RWPE2 (cell line): ENCODE measurements at regions not wholly inside any gene's neighbourhood (a gene's known extent, or its start where the extent isn't known, plus 50 kb on each side); places are given as distances from the start of the nearest gene placed in this dataset.

Experiments
- ATAC-seq: fragments of 200-7000 bp; cut with Tn5 transposase; 3 replicates; pipeline ENCODE4 v1.9.1; 2021; ENCODE audit warnings: low read depth
- DNase-seq: peaks from one replicate; pipeline ENCODE4 v3.0.0-alpha.2; 2020; ENCODE audit warnings: low spot score
- H3K27ac ChIP-seq: fragments of 450-650 bp; 2 replicates; pipeline ENCODE4 v1.5.1; 2017; ENCODE audit warnings: mild to moderate bottlenecking; ENCODE audit not compliant: poor library complexity, severe bottlenecking
- H3K27me3 ChIP-seq: fragments of 250-450 bp; sonication (Bioruptor Pico); 2 replicates; pipeline ENCODE4 v1.5.1; 2021; ENCODE audit warnings: mild to moderate bottlenecking, moderate library complexity; ENCODE audit not compliant: insufficient read depth, poor library complexity, severe bottlenecking
- H3K36me3 ChIP-seq: fragments of 250-450 bp; sonication (Bioruptor Pico); 2 replicates; pipeline ENCODE4 v1.5.1; 2020; ENCODE audit warnings: low read depth, mild to moderate bottlenecking, moderate library complexity
- H3K4me1 ChIP-seq: fragments of 250-450 bp; sonication (Bioruptor Pico); 2 replicates; pipeline ENCODE4 v1.5.1; 2021; ENCODE audit warnings: mild to moderate bottlenecking, moderate library complexity; ENCODE audit not compliant: insufficient read depth, poor library complexity, severe bottlenecking
- H3K4me3 ChIP-seq: fragments of 250-450 bp; sonication (Bioruptor Pico); 2 replicates; pipeline ENCODE4 v1.5.1; 2021; ENCODE audit warnings: mild to moderate bottlenecking, moderate library complexity; ENCODE audit not compliant: severe bottlenecking
- H3K9me3 ChIP-seq: fragments of 250-450 bp; sonication (Bioruptor Pico); 2 replicates; pipeline ENCODE4 v1.5.1; 2021; ENCODE audit warnings: mild to moderate bottlenecking, moderate library complexity; ENCODE audit not compliant: severe bottlenecking
- CTCF ChIP-seq: fragments of 450-650 bp; IDR thresholded peaks from one replicate; pipeline ENCODE4 v1.5.1; 2017; ENCODE audit warnings: mild to moderate bottlenecking, moderate library complexity; ENCODE audit not compliant: poor library complexity, severe bottlenecking

DNA sequence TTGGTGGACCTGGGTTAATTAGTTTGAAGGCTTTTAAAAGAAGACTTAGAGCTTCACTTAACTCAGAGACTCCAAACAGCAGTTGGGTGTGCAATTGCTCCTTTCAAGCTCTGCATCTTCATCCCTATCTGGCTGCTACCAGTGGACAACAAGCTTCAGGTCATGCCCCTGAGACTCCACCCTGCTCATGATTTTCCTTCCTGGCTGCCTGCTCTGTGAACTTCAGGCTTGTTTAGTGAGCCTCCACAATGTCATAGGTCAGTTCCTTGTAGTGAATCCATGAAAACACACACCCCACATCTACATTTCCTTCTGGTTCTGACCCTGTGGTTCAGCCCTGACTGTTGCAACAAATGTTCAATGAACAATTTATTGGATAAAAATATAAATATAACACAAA is 61.1 kb upstream of the MARCKS start:
- Histone ChIP-seq H3K4me3 (no peak overlapping the region), H3K9me3 (no peaks in the 10 kb centered on the region), H3K4me1 (no peaks in the 10 kb centered on the region), H3K27ac (no peak overlapping the region), H3K27me3 (no peaks in the 10 kb centered on the region), H3K36me3 (no peaks in the 10 kb centered on the region)
- no peak for TF ChIP-seq CTCF
- ATAC-seq, result no peak
- no peak for DNase-seq

DNA sequence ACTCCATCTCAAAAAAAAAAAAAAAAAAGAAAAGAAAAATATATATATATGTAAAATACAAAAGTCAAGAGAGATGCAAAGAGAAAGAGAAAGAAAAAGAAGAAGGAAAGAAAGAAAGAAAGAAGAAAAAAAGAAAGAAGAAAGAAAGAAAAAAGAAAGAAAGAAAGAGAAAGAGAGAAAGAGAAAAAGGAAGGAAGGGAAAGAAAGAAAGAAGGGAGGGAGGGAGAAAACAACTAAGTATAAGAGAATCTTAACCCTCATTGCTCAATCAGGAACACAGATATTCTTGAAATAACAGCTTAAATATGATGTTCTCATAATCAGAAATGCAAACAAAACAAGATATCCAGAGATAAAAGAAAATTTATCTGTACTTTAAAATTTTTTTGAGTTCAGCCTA is 54.4 kb upstream of the MARCKS start:
- H3K4me3 ChIP-seq, result no peak overlapping the region
- no peaks in the 10 kb centered on the region for H3K9me3 ChIP-seq
- no peak for TF ChIP-seq CTCF
- DNase-seq (no peak), ATAC-seq (no peak)
- H3K27ac ChIP-seq, result no peak overlapping the region
- H3K27me3 ChIP-seq, result no peaks in the 10 kb centered on the region
- no peaks in the 10 kb centered on the region for H3K4me1 ChIP-seq
- no peaks in the 10 kb centered on the region for H3K36me3 ChIP-seq

DNA sequence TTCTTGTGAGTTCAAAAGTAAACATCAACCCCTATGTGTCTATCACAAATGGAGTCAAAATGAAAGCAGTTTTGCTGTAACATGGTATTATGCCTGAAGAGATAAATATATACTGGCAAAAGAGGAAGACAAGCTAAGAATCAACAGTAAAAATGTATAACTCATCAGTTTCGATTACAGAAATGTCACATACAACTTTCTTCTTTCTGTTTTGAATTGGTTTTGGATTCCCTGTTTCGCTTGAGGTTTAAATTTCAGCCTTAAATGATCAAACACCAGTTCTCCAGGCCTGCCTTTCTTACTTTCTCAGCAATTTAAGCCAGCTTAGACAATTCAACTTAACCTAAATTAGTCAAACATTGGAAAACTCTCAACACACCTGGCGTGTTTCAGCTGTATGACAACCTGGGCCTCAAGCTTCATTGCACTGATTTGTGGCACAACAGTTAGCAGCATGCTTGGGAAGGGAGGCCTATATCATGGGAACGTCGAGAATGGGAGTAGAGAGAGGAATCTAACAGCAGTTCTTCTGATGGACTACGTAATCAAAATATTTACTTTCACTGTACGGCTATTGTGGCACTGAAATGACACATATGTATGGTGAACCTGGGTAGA is 51.9 kb upstream of the MARCKS start:
- DNase-seq (no peak), ATAC-seq (no peak)
- no peaks in the 10 kb centered on the region for H3K36me3 ChIP-seq
- H3K4me1 ChIP-seq, result no peaks in the 10 kb centered on the region
- no peak overlapping the region for H3K27ac ChIP-seq
- H3K9me3 ChIP-seq, result no peaks in the 10 kb centered on the region
- no peaks in the 10 kb centered on the region for H3K27me3 ChIP-seq
- no peak for TF ChIP-seq CTCF
- H3K4me3 ChIP-seq, result no peak overlapping the region

DNA sequence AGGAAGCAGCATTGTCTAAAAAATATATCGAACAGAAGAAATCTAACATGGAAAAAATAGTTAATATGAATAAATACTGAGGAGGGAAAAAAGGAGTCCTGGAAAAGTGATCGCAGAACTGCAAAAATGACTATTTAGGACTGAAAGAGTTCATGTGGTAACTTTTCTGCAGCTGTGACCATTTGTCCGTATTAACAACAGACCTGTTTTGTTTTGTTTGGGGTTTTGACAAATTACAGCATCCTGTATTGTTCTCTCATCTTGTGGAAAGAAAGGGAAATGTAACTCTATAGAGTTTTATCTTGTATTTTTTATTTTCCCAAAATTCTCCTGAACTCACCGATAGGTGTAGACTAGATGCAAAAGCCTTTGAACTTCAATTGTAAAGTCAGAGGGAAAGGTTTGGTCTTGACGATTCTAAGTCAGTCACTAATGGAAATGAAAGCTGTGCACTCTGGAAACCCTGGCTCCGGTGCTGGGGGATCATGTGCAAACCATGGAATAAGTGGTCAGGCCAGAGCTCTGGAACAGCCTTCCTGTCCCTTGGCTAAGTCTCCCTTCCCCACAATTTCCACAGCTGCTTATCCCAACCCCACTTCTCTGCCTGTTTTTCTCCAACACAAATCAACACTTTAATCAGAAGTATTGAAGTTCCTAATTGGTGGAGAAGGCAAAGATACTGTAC is 51.2 kb upstream of the MARCKS start:
- TF ChIP-seq CTCF, result no peak
- ATAC-seq, result no peak
- H3K4me1 ChIP-seq, result no peaks in the 10 kb centered on the region
- H3K27me3 ChIP-seq, result no peaks in the 10 kb centered on the region
- no peak overlapping the region for H3K27ac ChIP-seq
- no peaks in the 10 kb centered on the region for H3K9me3 ChIP-seq
- DNase-seq, result no peak
- H3K4me3 ChIP-seq, result no peak overlapping the region
- no peaks in the 10 kb centered on the region for H3K36me3 ChIP-seq
